ENCODE measurements at regions not wholly inside any gene's neighbourhood (a gene's known extent, or its start where the extent isn't known, plus 50 kb on each side); places are given as distances from the start of the nearest gene placed in this dataset.

DNA sequence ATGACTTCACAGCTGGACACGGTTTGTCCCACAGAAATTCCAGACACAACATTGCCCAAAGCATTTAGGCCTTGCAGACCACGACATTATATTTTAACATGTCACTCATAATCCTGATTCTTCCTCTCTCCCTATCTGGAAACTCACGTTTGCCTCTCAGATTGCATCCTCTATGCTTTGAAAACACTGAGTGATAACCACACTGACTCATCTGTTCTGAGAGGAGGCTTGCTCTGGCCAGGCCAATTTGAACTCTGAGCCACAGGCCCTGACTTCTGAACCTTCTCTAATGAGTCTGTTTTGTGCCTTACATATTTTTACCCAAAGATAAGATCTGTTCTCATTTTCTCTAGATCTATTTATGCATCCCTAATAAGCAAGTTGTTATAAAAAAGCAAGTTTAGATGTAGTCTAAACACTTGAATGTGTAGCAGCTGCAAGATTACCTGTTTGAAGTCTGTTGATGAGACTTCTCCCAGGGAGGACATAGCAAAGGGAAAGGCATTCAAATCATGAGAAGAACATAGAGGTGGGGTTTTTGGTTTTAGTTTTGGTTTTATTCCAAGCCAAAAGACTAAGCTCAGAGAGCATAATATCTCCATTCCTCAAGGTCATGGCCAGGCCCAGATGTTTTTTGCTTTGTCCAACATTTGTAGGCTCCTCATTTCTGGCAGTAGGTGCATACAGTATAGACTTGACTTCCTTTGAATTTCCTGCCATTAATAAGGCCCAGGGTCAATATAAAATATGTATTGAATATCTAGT, 234.4 kb upstream of the LRTM1 start:
- ChIA-PET CTCF (no interaction called here), POLR2A (no interaction called here)
- DNase-seq: no peak
- no peaks in the 10 kb centered on the region for H3K27me3 ChIP-seq (replicated peaks; ENCODE audit: control insufficient read depth, insufficient read depth, low read length)
- Mint-ChIP-seq H3K27me3 (ENCODE audit: insufficient read depth, unreplicated experiment) (peaks cover 12% of the 10 kb centered on the region), H3K4me1 (ENCODE audit: low read depth, unreplicated experiment) (no peaks in the 10 kb centered on the region), H3K9me3 (ENCODE audit: unreplicated experiment) (no peaks in the 10 kb centered on the region), H3K36me3 (ENCODE audit: insufficient read depth, unreplicated experiment) (no peaks in the 10 kb centered on the region), H3K4me3 (ENCODE audit: unreplicated experiment) (no peak overlapping the region), H3K27ac (ENCODE audit: unreplicated experiment) (no peak overlapping the region)
- TF ChIP-seq, protein P1, sequence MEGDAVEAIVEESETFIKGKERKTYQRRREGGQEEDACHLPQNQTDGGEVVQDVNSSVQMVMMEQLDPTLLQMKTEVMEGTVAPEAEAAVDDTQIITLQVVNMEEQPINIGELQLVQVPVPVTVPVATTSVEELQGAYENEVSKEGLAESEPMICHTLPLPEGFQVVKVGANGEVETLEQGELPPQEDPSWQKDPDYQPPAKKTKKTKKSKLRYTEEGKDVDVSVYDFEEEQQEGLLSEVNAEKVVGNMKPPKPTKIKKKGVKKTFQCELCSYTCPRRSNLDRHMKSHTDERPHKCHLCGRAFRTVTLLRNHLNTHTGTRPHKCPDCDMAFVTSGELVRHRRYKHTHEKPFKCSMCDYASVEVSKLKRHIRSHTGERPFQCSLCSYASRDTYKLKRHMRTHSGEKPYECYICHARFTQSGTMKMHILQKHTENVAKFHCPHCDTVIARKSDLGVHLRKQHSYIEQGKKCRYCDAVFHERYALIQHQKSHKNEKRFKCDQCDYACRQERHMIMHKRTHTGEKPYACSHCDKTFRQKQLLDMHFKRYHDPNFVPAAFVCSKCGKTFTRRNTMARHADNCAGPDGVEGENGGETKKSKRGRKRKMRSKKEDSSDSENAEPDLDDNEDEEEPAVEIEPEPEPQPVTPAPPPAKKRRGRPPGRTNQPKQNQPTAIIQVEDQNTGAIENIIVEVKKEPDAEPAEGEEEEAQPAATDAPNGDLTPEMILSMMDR (IDR thresholded peaks at IDR 0.05; ENCODE audit: insufficient read depth in 1 of 2, low read depth in 1 of 2, low read length in 1 of 2, severe bottlenecking in 1 of 2, unreplicated experiment in 1 of 2): no peak
- H3K4me1 ChIP-seq: no peaks in the 10 kb centered on the region
- no peaks in the 10 kb centered on the region for H3K36me3 ChIP-seq (ENCODE audit: control insufficient read depth, insufficient read depth, low read length)
- intact Hi-C loops (cut with micrococcal nuclease; ENCODE audit: unreplicated experiment): no loop called here
- H3K4me3 ChIP-seq (ENCODE audit: low read depth, low read length): no peak overlapping the region
- no peaks in the 10 kb centered on the region for H3K9me3 ChIP-seq
- BruUV-seq (replicated peaks): no TSS peak

GRCh38 chr3:55161231-55161630, 233.4 kb upstream of the LRTM1 start:
- no peaks in the 10 kb centered on the region for H3K36me3 ChIP-seq (ENCODE audit: control insufficient read depth, insufficient read depth, low read length)
- no peak overlapping the region for H3K4me3 ChIP-seq (ENCODE audit: low read depth, low read length)
- no peaks in the 10 kb centered on the region for H3K4me1 ChIP-seq
- no TSS peak for BruUV-seq (replicated peaks)
- no peak overlapping the region for H3K4me3 Mint-ChIP-seq (ENCODE audit: unreplicated experiment)
- H3K36me3 Mint-ChIP-seq (ENCODE audit: insufficient read depth, unreplicated experiment): no peaks in the 10 kb centered on the region
- TF ChIP-seq, protein P1 (IDR thresholded peaks at IDR 0.05; ENCODE audit: insufficient read depth in 1 of 2, low read depth in 1 of 2, low read length in 1 of 2, severe bottlenecking in 1 of 2, unreplicated experiment in 1 of 2): no peak
- H3K27me3 ChIP-seq (replicated peaks; ENCODE audit: control insufficient read depth, insufficient read depth, low read length): no peaks in the 10 kb centered on the region
- ChIA-PET CTCF (no interaction called here), POLR2A (no interaction called here)
- peaks cover 12% of the 10 kb centered on the region for H3K27me3 Mint-ChIP-seq (ENCODE audit: insufficient read depth, unreplicated experiment)
- DNase-seq: no peak
- intact Hi-C loops (cut with micrococcal nuclease; ENCODE audit: unreplicated experiment): no loop called here
- no peaks in the 10 kb centered on the region for H3K9me3 Mint-ChIP-seq (ENCODE audit: unreplicated experiment)
- no peaks in the 10 kb centered on the region for H3K4me1 Mint-ChIP-seq (ENCODE audit: low read depth, unreplicated experiment)
- H3K27ac Mint-ChIP-seq (ENCODE audit: unreplicated experiment): no peak overlapping the region
- no peaks in the 10 kb centered on the region for H3K9me3 ChIP-seq

GRCh38 chr3:55160241-55160983, 232.6 kb upstream of the LRTM1 start:
- Histone ChIP-seq H3K36me3 (ENCODE audit: control insufficient read depth, insufficient read depth, low read length) (no peaks in the 10 kb centered on the region), H3K9me3 (no peaks in the 10 kb centered on the region), H3K4me3 (ENCODE audit: low read depth, low read length) (no peak overlapping the region), H3K27me3 (replicated peaks; ENCODE audit: control insufficient read depth, insufficient read depth, low read length) (no peaks in the 10 kb centered on the region), H3K4me1 (no peaks in the 10 kb centered on the region)
- Mint-ChIP-seq H3K9me3 (ENCODE audit: unreplicated experiment) (no peaks in the 10 kb centered on the region), H3K4me3 (ENCODE audit: unreplicated experiment) (no peak overlapping the region), H3K4me1 (ENCODE audit: low read depth, unreplicated experiment) (no peaks in the 10 kb centered on the region), H3K27me3 (ENCODE audit: insufficient read depth, unreplicated experiment) (peaks cover 16% of the 10 kb centered on the region), H3K36me3 (ENCODE audit: insufficient read depth, unreplicated experiment) (no peaks in the 10 kb centered on the region), H3K27ac (ENCODE audit: unreplicated experiment) (no peak overlapping the region)
- no peak for DNase-seq
- ChIA-PET POLR2A (no interaction called here), CTCF (no interaction called here)
- intact Hi-C loops (cut with micrococcal nuclease; ENCODE audit: unreplicated experiment): no loop called here
- no TSS peak for BruUV-seq (replicated peaks)
- TF ChIP-seq, protein P1 (IDR thresholded peaks at IDR 0.05; ENCODE audit: insufficient read depth in 1 of 2, low read depth in 1 of 2, low read length in 1 of 2, severe bottlenecking in 1 of 2, unreplicated experiment in 1 of 2): no peak

Data from Caco-2 (cell line).